NB4 (cell line): ENCODE measurements at regions not wholly inside any gene's neighbourhood (a gene's known extent, or its start where the extent isn't known, plus 50 kb on each side); places are given as distances from the start of the nearest gene placed in this dataset.

ENCODE experiments used
- CTCF ChIP-seq: IDR thresholded peaks from one replicate; pipeline ENCODE4 v1.5.1; 2012; ENCODE audit warnings: low read depth, low read length
- MYC ChIP-seq: IDR thresholded peaks from 2 replicates; pipeline ENCODE4 v1.6.1; 2011; ENCODE audit warnings: low read depth, low read length
- POLR2A ChIP-seq: IDR thresholded peaks from 2 replicates; pipeline ENCODE4 v1.6.1; 2011; ENCODE audit warnings: mild to moderate bottlenecking; ENCODE audit not compliant: insufficient read length; ENCODE audit errors: extremely low read depth

- TF ChIP-seq CTCF: no peak
- no peak for TF ChIP-seq POLR2A
- TF ChIP-seq MYC: no peak
Observed at GRCh38 chr3:81094986-81095385, 666.5 kb downstream of the GBE1 start.
